A549 (cell line): ENCODE measurements at regions not wholly inside any gene's neighbourhood (a gene's known extent, or its start where the extent isn't known, plus 50 kb on each side); places are given as distances from the start of the nearest gene placed in this dataset.

Source experiments
- BHLHE40 ChIP-seq: IDR thresholded peaks from 2 replicates; pipeline ENCODE4 v1.6.1; 2012; ENCODE audit warnings: low read depth, low read length, inconsistent platforms
- EP300 ChIP-seq, 2 experiments: fragments of >200 bp; sonication (Bioruptor Twin); formaldehyde crosslinking; IDR thresholded peaks; 2 replicates in 1 of 2; 3 replicates in 1 of 2; pipeline ENCODE4 v1.6.1; 2016 to 2017
- HDAC2 ChIP-seq: fragments of 200-600 bp; sonication (generic); IDR thresholded peaks from 2 replicates; pipeline ENCODE4 v1.6.1; 2016
- NFE2L2 ChIP-seq: fragments of 150-350 bp; conservative IDR thresholded peaks from 2 replicates; pipeline ENCODE4 v1.6.1; 2014; ENCODE audit warnings: low read length
- PHF8 ChIP-seq: fragments of 200-600 bp; sonication (generic); IDR thresholded peaks from 2 replicates; pipeline ENCODE4 v1.6.1; 2016; ENCODE audit warnings: low read depth, mild to moderate bottlenecking, antibody characterized with exemption, moderate library complexity, borderline replicate concordance
- RAD21 ChIP-seq, 2 experiments: fragments of >200 bp in 1 of 2; sonication (Bioruptor Twin) in 1 of 2; formaldehyde crosslinking in 1 of 2; IDR thresholded peaks in 1 of 2; conservative IDR thresholded peaks in 1 of 2; 2 replicates in 1 of 2; 3 replicates in 1 of 2; pipeline ENCODE4 v1.6.1; 2012 to 2018; ENCODE audit warnings: inconsistent platforms in 1 of 2
- SMC3 ChIP-seq: fragments of >200 bp; sonication (Bioruptor Twin); formaldehyde crosslinking; IDR thresholded peaks from 3 replicates; pipeline ENCODE4 v1.6.1; 2018; ENCODE audit warnings: inconsistent platforms
- TF ChIP-seq, protein P1 (sequence below): fragments of >200 bp; sonication (Bioruptor Twin); formaldehyde crosslinking; IDR thresholded peaks from 3 replicates; pipeline ENCODE4 v1.5.1; 2016
- TF ChIP-seq, protein P2 (sequence below): fragments of 200-600 bp; sonication (generic); IDR thresholded peaks from 2 replicates; pipeline ENCODE4 v1.6.1; 2016; ENCODE audit warnings: antibody characterized with exemption, mild to moderate bottlenecking, moderate library complexity

DNA sequence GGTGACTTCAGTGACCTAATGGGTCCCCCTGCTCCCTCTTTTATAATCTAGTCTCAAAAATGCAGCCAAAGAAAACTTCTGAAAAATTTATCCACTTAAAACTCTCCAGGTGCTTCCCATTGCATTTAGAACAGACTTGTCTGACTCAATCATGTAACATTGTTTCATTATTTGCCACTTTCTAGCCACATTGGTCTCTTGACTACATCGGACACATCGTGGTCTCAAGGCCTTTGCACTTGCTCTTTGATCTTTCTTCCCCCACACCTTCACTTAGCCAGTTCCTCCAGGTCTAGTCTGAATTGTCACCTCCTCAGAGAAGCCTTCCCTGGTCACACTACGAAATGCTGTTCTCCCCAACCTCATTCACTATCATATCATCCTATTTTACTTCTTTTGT, 97.0 kb upstream of the E2F8 start:
- TF ChIP-seq, protein P1, sequence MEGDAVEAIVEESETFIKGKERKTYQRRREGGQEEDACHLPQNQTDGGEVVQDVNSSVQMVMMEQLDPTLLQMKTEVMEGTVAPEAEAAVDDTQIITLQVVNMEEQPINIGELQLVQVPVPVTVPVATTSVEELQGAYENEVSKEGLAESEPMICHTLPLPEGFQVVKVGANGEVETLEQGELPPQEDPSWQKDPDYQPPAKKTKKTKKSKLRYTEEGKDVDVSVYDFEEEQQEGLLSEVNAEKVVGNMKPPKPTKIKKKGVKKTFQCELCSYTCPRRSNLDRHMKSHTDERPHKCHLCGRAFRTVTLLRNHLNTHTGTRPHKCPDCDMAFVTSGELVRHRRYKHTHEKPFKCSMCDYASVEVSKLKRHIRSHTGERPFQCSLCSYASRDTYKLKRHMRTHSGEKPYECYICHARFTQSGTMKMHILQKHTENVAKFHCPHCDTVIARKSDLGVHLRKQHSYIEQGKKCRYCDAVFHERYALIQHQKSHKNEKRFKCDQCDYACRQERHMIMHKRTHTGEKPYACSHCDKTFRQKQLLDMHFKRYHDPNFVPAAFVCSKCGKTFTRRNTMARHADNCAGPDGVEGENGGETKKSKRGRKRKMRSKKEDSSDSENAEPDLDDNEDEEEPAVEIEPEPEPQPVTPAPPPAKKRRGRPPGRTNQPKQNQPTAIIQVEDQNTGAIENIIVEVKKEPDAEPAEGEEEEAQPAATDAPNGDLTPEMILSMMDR: no peak
- TF ChIP-seq, protein P2, sequence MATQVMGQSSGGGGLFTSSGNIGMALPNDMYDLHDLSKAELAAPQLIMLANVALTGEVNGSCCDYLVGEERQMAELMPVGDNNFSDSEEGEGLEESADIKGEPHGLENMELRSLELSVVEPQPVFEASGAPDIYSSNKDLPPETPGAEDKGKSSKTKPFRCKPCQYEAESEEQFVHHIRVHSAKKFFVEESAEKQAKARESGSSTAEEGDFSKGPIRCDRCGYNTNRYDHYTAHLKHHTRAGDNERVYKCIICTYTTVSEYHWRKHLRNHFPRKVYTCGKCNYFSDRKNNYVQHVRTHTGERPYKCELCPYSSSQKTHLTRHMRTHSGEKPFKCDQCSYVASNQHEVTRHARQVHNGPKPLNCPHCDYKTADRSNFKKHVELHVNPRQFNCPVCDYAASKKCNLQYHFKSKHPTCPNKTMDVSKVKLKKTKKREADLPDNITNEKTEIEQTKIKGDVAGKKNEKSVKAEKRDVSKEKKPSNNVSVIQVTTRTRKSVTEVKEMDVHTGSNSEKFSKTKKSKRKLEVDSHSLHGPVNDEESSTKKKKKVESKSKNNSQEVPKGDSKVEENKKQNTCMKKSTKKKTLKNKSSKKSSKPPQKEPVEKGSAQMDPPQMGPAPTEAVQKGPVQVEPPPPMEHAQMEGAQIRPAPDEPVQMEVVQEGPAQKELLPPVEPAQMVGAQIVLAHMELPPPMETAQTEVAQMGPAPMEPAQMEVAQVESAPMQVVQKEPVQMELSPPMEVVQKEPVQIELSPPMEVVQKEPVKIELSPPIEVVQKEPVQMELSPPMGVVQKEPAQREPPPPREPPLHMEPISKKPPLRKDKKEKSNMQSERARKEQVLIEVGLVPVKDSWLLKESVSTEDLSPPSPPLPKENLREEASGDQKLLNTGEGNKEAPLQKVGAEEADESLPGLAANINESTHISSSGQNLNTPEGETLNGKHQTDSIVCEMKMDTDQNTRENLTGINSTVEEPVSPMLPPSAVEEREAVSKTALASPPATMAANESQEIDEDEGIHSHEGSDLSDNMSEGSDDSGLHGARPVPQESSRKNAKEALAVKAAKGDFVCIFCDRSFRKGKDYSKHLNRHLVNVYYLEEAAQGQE: no peak
- TF ChIP-seq SMC3: no peak
- TF ChIP-seq NFE2L2: no peak
- TF ChIP-seq RAD21 (conservative IDR thresholded peaks at IDR 0.05 in 1 of 2, IDR thresholded peaks at IDR 0.05 in 1 of 2): no peak
- TF ChIP-seq PHF8: no peak
- TF ChIP-seq BHLHE40: no peak
- TF ChIP-seq EP300 (IDR thresholded peaks at IDR 0.05): no peak
- no peak for TF ChIP-seq HDAC2
